Hippocampal formation (tissue), 2 donors: ENCODE measurements at regions not wholly inside any gene's neighbourhood (a gene's known extent, or its start where the extent isn't known, plus 50 kb on each side); places are given as distances from the start of the nearest gene placed in this dataset.

Experiments used
- DNase-seq, 2 donors: peaks; one replicate each; lab custom pipeline; 2025; lab: John Stamatoyannopoulos, UW

DNA sequence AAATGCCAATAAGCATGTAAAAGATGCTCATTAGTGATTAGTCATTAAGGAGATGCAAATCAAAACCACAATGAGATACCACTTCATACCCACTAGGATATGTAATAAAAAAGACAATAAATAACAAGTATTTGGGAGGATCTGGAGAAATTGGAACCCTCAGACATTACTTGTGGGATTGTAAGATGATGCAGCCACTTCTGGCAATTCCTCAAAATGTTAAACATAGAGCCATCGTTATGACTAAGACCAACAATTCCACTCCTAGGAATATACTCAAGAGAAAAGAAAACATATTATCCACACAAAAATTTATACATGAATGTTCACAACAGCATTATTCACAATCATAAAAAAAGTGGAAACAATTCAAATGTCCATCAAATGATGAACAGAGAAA lies 336.2 kb upstream of the PMFBP1 start:
- no peak for DNase-seq

DNA sequence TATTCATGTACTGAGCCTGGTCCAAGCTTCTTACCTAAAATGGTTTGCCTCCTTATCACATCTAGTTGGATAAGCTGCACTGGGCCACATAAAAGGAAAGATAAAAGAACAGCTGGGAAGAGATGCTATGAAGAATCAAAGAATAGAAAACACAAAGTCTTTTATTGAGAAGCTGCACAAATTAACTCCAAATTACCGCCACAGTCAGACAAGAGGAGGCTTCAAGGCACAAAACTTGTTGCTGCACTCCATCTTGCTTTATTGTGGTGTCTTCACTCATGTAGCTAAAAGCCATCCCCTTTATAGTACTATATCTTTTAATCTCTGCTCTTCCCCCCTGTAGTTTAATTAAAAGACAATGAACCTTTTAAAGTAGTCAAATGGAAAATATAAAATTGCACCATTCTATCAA lies 330.6 kb upstream of the PMFBP1 start:
- no peak for DNase-seq

DNA sequence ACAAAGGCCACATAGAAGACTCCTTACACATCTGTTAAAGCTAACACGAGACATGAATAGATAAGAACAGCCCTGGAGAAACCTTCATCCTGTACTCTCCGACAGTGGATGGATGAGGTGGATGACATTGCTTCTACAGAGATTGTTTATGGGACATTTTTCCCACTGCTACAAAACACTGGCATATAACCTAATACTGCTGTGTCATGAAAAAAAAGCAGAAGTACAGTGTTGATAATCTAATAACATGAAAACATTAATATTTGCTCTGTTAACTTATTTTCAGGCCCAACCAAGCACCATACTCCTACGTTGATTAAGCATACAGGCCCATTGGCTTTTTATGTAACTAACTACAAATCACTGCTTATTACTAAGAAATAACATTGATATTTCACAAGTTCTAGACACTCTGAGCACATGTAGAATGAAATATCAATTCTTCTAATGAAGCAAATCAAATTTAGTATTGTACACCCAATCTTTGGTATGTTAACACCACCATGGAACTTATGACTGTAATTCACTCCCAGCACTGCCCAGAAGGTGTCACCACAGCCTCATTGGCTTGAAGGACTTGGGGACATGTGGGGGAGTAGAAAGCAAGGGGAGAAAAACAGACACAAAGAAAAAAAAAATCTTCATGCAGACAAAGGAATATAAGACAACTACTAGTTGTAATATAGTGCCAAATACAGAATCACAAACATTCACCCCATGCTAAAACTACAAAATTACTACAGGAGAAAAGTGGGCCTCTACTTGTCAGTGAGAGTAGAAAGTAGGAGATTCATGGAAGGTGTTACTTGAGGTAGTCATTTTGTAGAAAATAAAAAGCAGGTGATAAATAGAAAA lies 330.0 kb upstream of the PMFBP1 start:
- DNase-seq: peak; percentile 16 to 40

DNA sequence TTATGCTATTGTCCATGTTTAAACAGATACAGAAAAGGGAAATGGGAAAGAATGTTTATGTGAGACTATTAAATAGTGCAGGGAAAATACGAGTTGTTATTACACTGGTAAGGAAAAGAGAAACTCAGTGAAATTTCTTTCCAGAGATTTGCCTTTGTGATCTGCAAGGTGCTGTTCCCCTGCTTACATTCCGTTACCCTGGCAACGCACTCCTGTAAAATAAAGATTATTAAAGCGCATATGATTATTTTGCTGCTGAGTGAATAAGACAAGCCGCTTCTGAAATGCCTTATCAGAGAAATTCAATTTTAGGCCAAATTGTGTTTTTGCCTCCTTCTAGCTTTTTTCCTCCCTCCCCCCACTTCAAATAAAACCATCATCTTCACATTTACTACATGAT lies 328.6 kb upstream of the PMFBP1 start:
- DNase-seq: no peak

DNA sequence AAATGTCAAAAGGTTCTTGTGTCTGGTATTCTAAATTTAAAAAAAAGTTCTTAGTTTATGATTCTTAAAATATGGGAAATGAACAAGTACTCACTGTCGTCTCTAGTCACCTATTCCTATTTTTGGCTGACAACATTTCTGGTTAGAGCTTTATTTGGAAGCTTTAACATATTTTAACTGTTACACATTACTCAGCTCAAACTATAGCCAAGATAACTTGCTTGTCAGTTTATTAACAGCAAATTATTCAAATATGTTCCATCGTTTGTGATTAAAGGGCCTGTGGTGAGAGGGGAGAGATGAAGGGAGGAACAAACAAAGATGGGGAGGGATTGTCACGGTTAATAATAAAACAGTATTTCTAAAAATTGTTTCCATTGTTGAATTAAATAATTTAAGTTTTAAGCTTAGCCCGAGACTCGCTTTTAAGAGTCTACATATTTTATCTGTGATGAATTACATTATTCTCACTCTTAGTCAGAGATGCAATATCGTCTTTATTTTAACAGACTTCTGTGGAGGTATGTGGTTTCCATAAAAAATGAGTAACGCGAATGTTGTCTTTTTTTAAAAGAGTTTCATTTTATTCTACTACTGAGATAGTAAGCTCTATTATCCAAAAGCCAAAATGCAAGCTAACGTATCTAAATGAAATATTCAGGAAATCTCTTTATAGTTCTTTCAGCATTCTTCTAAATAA lies 321.9 kb upstream of the PMFBP1 start:
- DNase-seq: no peak

DNA sequence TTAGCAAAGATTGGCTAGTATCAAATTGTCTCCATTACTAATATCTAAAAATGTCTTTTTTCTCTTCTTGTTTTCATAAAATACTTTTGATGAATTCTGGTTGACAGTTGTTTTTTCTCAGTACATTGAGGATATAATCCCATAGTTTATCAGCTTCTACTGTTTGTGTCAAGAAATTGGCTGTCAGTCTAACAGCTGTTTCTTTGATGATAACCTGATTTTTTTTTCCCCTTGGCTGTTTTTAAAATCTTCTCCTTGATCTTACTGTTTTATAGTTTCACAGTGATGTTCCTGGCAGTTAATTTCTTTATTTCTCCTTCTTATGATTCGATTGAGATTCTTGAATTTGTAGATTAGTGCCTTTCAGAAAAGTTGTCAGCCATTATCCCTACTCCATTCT lies 315.3 kb upstream of the PMFBP1 start:
- DNase-seq: no peak

DNA sequence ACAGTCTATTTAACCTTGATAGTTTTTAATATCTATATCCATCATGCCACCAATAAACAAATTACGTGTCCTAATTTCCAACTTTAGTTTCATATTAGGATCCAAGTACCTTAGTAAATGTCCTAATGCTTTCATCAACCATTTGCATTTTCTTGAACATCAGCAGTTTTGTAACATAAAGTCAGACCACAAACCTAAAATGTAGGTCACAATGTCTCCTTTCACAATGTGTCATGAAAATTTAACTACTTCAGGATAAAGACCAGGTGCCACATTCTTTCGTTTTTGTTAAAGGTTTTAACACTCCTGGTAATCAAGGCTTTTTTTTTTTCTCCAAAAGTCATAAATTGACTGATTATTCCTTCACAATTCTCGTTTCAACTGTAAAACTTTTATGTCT lies 310.7 kb upstream of the PMFBP1 start:
- DNase-seq: no peak

DNA sequence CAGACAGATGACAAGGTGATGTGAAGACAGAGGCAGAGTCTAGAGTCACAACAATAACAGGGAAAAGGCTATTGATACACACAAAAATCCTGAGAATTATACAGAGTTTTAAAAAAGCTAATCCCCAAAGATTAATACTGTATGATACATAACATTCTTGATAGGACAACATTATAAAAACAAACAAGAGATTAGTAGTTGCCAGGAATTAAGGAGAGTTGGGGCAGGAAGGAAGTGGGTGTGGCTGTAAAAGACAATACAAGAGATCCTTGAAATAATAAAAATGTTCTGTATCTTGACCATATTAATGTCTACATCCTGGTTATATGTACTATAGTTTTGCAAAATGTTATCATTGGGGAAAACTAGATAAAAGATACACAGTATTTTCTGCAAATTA lies 309.5 kb upstream of the PMFBP1 start:
- no peak for DNase-seq

DNA sequence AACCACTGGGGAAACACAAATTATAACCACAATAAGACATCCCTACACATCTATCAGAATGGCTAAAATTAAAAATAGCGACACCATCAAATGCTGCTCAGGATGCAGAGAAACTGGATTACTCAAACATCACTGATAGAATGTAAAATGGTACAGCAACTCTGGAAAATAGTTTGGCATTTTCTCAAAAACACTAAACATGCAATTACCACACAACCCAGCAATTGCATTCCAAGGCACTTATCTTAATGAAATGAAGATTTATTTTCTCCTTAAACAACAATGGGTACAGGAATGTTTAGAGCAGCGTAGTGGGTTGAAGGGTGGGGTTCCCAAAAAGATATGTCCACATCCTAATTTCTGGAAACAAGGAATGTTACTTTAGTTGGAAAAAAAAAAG lies 309.0 kb upstream of the PMFBP1 start:
- DNase-seq: no peak

DNA sequence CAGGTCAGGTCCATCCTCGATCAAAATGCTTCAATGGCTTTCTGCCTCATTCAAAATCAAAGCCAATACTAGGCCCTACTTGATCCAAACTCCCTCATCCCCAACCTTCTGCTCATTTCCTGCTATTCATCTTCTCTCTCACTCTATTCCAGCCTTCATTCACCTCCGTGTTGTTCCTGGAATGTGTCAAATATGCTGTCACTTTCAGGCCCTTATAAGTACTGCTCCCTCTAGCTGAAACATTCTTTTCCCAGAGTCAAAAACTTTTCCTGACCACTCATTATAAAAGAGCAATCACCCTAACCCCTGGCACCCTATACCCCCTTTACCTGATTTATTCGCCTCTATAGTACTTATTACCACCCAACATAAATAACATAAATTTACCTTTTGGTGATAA lies 303.7 kb upstream of the PMFBP1 start:
- DNase-seq: no peak

DNA sequence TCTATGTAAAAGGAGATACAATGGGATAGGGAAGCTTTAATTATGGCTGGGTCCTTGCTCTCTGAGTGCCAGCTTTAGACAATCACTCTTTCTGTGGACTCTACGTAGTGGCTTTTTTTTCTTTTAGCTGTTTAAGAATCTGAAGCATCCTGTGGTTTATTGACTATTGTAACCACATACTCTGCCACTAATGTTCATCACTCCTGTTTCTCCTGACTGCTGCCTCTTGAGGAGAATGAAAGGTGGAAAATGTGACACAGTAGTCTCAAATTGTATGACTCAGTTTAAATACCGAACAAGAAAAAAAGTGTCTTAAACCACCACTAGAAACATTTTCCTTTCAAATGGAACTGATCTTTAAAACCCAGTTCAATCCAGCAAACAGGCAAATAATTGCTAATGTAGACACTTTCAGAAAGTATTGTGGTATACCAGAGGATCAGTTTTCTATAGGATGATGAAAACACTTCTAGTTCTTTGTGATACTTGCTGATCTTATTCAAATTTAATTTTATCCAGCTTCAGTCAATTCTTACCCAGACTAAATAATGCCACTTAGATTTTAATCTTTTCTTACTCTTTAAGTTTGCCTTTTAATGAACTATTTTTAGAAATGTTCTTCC lies 302.7 kb upstream of the PMFBP1 start:
- DNase-seq: peak in 1 of 2 donors; percentile 11

DNA sequence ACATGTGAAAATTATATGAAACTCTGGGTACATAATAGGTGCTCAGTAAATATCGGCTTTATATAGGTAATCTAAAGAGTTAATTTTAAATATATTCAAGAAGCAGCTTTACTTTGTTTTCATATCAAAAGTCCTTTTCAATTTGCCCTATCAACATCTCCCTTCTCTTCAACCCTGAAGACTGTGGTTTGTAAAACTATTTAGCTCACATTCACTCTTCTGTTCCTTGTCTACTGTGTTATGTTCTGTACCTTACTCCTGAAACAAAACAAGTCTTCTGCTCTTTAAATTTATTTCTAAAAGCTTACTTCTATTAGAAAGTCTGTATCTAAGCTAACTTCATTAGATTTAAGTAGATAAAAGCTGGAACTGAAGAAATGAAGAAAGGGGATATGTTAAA lies 301.7 kb upstream of the PMFBP1 start:
- DNase-seq: no peak

DNA sequence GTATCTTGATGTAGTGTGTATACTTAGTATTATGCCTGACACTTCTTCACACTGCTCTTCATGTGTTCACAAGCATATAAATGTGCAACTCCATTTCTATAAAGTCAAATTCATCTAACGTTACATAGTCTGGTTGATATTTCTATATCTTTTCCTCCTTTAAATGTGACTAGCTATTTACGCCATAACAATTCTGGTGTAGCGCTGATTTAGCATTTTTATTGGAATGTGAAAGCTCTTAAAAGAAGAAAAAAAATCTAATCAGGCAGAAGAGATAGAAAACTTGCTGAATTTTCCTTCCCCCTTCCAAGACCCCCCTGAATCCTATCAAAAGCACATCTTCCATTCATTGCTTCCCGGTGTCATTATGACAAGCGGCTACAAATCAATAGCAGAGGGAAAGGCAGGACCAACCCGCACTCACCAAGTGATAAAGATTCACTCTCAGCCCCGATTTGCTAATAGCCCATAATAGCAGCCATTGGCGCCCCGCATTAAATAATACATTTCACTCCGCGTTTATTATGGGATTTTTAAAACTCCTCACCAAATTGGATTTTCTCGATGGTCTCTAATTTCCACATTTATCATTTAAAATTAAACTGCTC lies 299.5 kb upstream of the PMFBP1 start:
- no peak for DNase-seq

DNA sequence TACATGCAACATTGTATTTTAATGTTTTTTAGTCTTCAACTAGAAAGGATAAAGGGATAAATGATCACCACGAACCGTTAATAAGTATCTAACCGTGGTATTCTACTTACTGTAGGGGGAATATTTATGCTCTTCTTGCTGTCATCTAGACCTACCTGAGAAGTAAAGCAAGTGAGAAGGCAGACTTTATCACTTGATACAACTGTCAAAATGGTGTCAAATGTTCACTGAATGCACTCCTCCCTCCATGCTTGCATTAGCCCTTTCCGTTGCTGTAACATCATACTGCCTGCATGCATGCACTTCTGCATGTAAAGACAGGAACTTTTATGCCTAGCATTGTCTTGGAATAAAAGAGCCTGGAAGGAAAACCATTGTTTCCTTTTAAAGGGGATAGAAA lies 298.6 kb upstream of the PMFBP1 start:
- no peak for DNase-seq

DNA sequence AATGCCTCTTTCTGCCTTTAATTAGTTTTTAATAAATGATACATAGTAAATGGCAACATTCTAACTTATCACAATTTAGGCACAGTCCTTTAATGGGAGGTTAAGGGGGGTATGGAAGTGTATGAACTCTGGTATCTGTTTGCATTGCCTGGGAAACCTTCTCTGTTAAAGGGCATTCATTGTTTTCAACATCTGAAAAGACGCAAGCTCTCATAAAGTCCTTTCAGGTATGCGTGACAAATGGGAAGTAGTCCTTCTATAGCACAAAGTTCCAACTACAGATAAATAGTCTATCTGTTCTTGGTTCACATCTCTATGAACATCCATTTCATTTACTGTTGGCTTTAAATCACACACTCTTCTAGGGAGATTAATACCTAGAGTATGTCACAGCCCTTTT lies 298.0 kb upstream of the PMFBP1 start:
- no peak for DNase-seq

DNA sequence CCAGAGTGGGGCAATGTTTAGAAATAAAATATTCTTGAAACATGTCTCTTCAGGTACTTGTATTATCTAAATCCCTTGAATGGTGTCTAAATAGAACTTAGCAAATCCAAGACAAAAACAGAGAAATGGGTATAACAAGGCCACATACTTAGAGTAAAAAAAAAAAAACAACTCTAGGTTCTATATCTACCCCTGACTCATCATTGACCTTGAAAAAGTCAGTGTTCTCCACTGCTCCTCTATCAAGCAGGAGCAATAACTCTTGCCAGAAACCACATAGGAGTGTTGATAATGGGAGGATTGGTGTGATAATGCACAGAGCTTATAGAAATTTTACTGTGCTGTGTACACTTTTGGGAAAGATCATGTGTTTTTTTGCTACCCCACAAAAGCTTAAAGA lies 296.6 kb upstream of the PMFBP1 start:
- DNase-seq: no peak

DNA sequence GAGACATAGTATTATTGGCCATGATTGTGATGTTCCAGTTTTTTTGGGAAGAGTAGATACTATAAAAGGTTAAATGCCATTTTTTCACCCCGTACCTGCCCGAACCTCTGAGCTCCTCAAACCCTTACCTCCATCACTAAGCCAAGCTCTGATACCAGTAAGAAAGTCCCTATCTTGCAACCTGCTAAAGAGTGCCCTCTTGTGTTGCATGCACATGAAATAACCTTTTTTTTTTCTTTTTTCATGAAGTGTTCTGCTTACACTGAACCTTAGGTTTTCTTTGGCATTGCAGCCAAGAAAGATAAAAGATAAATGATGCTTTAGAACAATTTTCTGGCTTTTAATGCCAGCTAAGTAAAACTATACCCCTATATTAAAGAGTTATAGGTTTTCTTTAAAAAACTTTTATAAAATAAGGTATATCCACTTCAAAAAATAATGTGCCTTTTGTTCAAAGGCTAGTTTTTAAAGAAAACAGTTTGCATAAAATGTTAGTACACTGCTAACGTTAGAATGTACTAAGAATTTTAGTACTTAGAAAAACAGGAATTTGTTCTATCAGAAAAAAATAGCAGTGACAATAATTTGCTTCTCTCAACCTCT lies 295.3 kb upstream of the PMFBP1 start:
- peak; percentile 1 to 74 for DNase-seq

DNA sequence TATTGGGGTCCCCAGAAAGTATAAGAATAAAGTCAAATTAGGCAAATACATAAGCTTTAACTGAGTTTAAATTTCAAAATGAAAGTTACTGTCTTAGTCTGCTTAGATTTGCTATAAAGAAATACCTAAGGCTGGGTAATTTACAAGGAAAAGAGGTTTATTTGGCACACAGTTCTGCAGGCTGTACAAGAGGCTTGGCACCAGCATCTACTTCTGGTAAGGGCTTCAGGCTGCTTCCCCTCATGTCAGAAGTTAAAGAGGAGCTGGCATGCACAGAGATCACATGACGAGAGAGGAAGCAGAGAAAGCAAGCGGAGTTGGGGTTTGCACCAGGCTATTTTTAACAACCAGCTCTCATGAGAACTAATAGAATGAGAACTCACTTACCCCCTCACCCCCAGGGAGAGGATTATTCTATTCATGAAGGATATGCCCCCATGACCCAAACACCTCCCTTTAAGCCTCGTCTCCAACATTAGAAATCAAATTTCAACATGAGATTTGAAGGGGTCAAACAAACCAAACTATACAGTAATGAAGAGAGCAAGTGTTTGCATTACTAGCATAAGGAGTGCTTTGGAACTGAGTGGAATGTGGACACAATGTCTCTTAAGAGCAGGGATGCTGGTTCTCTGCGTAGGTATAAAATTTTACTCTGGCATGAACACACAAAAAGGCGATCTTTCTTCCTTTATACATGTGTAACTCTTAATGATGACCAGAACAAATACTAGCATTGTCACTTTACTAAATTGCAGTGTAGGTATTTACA lies 292.8 kb upstream of the PMFBP1 start:
- no peak for DNase-seq

DNA sequence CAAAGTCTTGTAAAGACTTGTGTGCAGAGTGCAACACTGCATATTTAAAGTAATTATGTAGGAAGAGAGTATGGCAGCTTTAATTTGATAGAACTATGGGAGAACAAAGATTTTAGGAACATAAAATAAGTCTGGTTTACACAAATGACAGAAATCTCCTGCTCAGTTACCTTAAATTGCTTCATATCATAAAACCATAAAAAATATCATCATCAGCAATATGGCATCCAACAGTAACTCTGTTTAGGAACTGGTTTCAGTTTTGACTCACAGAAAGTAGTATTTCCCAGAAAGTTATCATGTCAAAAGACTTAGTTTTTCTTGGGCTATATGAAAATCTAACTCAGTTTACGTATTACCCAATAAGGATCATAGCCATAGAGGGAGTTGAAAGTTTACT lies 292.1 kb upstream of the PMFBP1 start:
- no peak for DNase-seq

DNA sequence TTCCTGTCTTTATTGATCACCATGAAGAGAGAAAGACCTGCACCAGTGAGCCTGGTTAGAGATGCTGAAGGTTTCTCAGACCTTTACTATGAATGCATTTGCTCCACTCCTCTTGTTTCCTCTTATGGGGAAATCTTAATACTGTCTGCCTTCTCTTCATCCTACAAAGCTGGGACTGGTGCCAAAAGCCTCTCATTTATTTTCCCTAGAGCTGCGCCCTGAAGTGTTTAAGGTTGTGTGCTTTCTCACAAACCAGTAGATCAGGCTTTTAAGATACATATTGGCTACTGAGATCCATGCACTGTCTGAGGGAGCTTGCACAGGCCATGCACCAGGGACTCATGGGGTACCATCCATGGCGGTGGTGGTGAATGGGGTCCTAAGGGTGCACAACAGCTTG lies 286.1 kb upstream of the PMFBP1 start:
- no peak for DNase-seq

DNA sequence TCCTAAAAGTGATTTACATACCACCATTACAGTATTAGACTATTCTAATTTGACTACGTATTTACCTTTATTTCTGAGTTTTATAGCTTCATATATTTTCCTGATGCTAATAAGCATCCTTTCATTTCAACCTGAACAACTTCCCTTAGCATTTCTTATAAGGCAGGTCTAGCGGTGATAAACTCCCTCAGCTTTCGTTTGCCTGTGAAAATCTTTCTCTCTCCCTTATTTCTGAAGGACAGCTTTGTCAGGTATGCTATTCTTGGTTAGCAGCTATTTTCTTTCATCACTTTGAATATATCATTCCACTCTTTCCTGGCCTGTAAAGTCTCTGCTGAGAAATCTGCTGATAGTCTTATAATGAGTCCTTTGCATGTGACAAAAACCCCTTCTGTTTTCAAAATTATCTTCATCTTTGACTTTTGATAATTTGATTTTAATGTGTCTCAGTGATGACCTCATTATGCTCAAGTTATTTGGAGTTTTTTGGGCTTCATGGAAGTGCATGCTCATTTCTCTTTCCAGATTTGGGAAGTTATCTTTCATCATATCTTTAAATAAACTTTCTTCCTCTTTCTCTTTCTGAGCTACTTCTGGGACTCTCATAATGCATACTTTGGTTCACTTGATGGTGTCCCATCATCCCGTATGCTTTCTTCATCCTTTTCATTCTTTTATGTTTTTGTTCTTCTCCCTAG lies 285.4 kb upstream of the PMFBP1 start:
- DNase-seq: no peak
